ENCODE measurements at regions not wholly inside any gene's neighbourhood (a gene's known extent, or its start where the extent isn't known, plus 50 kb on each side); places are given as distances from the start of the nearest gene placed in this dataset.

DNA sequence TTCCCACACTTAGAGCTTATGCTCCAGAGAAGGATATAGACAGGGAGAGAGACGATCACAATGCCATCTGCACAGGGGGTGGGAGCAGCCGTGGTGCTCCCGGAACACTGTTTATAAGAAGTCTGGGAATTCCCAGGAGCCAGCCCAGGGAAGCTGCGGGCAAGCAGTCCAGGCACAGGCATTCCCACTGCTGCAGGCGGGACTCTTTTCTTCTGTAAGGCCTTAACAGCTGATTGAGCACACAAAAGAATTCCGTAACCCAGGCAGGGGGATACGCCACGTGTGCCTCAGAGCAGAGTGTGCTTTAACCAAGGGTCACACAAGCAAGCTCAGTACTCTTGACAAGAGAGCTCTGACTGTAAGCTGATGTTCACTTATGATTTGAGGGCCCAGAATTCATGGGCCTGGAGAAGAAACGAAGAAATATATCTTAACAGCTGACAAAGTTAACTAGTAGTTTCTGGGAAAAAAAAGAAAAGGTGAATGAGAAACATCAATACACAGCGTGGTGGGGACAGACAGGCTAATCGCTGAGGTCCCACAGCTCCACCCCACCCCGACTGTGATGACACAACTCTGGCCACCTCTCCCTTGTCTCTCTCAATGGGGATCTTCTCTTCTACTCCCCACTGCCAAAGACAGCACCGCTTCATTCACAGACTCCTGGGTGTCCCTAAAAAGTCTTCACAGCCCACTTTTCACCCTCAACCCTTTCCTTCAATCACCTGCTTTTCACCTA lies 85.9 kb upstream of the SIMC1 start:
- no peak for DNase-seq
- WGBS, 2 donors, result 66 to 81% methylated on average over 13 of the region's 13 CpGs
- Histone ChIP-seq H3K27me3 (peaks cover 0 to 9% (median 0%) of the 10 kb centered on the region in 3 donors), H3K4me3 (no peak overlapping the region), H3K9me3 (no peaks in the 10 kb centered on the region), H3K27ac (no peak overlapping the region), H3K4me1 (no peaks in the 10 kb centered on the region), H3K36me3 (no peaks in the 10 kb centered on the region)
- intact Hi-C loops (cut with DNase I), result no loop called here
- TF ChIP-seq CTCF (IDR thresholded peaks at IDR 0.05) (no peak), POLR2A (IDR thresholded peaks at IDR 0.05) (no peak), EP300 (IDR thresholded peaks at IDR 0.05) (no peak), POLR2AphosphoS5 (IDR thresholded peaks at IDR 0.05) (no peak)

GRCh38 chr5:176152930-176153311 lies 85.3 kb upstream of the SIMC1 start:
- intact Hi-C loops (cut with DNase I), result no loop called here
- H3K27ac ChIP-seq, result no peak overlapping the region
- H3K36me3 ChIP-seq, result no peaks in the 10 kb centered on the region
- WGBS, 2 donors, result 87 to 89% methylated on average over 3 of the region's 3 CpGs
- no peaks in the 10 kb centered on the region for H3K4me1 ChIP-seq
- no peak for DNase-seq
- TF ChIP-seq POLR2A (IDR thresholded peaks at IDR 0.05) (no peak), EP300 (IDR thresholded peaks at IDR 0.05) (no peak), CTCF (IDR thresholded peaks at IDR 0.05) (no peak), POLR2AphosphoS5 (IDR thresholded peaks at IDR 0.05) (no peak)
- no peaks in the 10 kb centered on the region for H3K9me3 ChIP-seq
- peaks cover 0 to 9% (median 0%) of the 10 kb centered on the region in 3 donors for H3K27me3 ChIP-seq
- no peak overlapping the region for H3K4me3 ChIP-seq

- no peak for TF ChIP-seq CTCF (IDR thresholded peaks at IDR 0.05)
- no peak for TF ChIP-seq EP300 (IDR thresholded peaks at IDR 0.05)
- TF ChIP-seq POLR2AphosphoS5 (IDR thresholded peaks at IDR 0.05), result no peak
- TF ChIP-seq POLR2A (IDR thresholded peaks at IDR 0.05), result no peak
- no peak overlapping the region for H3K27ac ChIP-seq
- H3K4me1 ChIP-seq, result no peaks in the 10 kb centered on the region
- H3K27me3 ChIP-seq, result peaks cover 0 to 9% (median 0%) of the 10 kb centered on the region in 3 donors
- no peaks in the 10 kb centered on the region for H3K9me3 ChIP-seq
- WGBS, 2 donors, result 66 to 82% methylated on average over 10 of the region's 10 CpGs
- no peak overlapping the region for H3K4me3 ChIP-seq
- intact Hi-C loops (cut with DNase I), result no loop called here
- DNase-seq, result no peak
- no peaks in the 10 kb centered on the region for H3K36me3 ChIP-seq
These were observed 84.5 kb upstream of the SIMC1 start for GRCh38 chr5:176153741-176154140.

DNA sequence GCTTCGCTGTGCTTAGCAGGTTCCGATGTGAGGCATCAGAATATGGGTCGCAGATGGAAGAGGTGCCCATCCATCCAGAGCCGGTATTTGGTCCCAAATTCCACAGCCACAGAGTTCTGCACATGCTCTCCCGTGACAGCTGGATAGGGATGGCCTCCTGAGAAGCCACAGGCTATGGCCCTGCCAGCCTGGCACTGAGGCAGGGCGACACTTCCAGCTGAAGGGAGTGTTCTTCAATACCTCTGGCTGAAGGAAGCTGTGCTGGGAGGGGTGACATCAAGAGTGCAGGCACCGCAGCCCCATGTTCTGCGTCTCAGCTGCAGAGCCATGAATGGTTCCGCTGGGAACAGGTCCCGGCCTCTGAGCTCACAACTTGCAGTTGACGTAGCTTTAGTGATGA lies 83.4 kb upstream of the SIMC1 start:
- intact Hi-C loops (cut with DNase I), result no loop called here
- Histone ChIP-seq H3K27me3 (peaks cover 0 to 9% (median 0%) of the 10 kb centered on the region in 3 donors), H3K4me3 (no peak overlapping the region), H3K4me1 (no peaks in the 10 kb centered on the region), H3K36me3 (no peaks in the 10 kb centered on the region), H3K9me3 (peaks cover 0 to 2% (median 0%) of the 10 kb centered on the region in 4 donors), H3K27ac (no peak overlapping the region)
- no peak for DNase-seq
- TF ChIP-seq EP300 (IDR thresholded peaks at IDR 0.05), result no peak
- no peak for TF ChIP-seq POLR2A (IDR thresholded peaks at IDR 0.05)
- TF ChIP-seq POLR2AphosphoS5 (IDR thresholded peaks at IDR 0.05), result no peak
- TF ChIP-seq CTCF (IDR thresholded peaks at IDR 0.05), result no peak
- WGBS, 2 donors, result 93% methylated on average over 11 of the region's 11 CpGs

All from sigmoid colon (tissue), 6 donors.